Activated CD4-positive, alpha-beta memory T cell treated with anti-CD3 and anti-CD28 coated beads, Interleukin-2, amount 10 ng/mL, durations not matched to agents 7 days and 5 days (primary cell): ENCODE measurements at regions not wholly inside any gene's neighbourhood (a gene's known extent, or its start where the extent isn't known, plus 50 kb on each side); places are given as distances from the start of the nearest gene placed in this dataset.
"Not testable (repeated sequence)": the region's sequence is repeated elsewhere in the genome, so short reads cannot be mapped to it uniquely, and the experiment has no call there.

ENCODE experiments used
- CTCF ChIA-PET: fragments of 350-600 bp; sonication (Branson Sonifier 250); formaldehyde crosslinking; loops from one replicate; lab custom pipeline; 2021; ENCODE audit warnings: antibody characterized with exemption, inconsistent platforms; lab: Charles Lee
- POLR2A ChIA-PET: fragments of 350-600 bp; sonication (Branson Sonifier 250); formaldehyde crosslinking; loops from one replicate; lab custom pipeline; 2021; ENCODE audit warnings: antibody characterized with exemption; lab: Charles Lee
- DNase-seq: peaks from one replicate; pipeline ENCODE4 v3.0.0-alpha.2; 2020
- H3K27ac Mint-ChIP-seq: one replicate; pipeline ENCODE4 v1.8.0; 2021; ENCODE audit warnings: mild to moderate bottlenecking, mixed read lengths
- H3K27me3 Mint-ChIP-seq: one replicate; pipeline ENCODE4 v1.8.0; 2021; ENCODE audit warnings: mixed read lengths
- H3K36me3 Mint-ChIP-seq: one replicate; pipeline ENCODE4 v1.8.0; 2021; ENCODE audit warnings: low read depth, mixed read lengths
- H3K4me1 Mint-ChIP-seq: one replicate; pipeline ENCODE4 v1.8.0; 2021; ENCODE audit warnings: mixed read lengths
- H3K4me3 Mint-ChIP-seq: one replicate; pipeline ENCODE4 v1.8.0; 2021; ENCODE audit warnings: mild to moderate bottlenecking, mixed read lengths
- H3K9me3 Mint-ChIP-seq: one replicate; pipeline ENCODE4 v1.8.0; 2021; ENCODE audit warnings: mixed read lengths

DNA sequence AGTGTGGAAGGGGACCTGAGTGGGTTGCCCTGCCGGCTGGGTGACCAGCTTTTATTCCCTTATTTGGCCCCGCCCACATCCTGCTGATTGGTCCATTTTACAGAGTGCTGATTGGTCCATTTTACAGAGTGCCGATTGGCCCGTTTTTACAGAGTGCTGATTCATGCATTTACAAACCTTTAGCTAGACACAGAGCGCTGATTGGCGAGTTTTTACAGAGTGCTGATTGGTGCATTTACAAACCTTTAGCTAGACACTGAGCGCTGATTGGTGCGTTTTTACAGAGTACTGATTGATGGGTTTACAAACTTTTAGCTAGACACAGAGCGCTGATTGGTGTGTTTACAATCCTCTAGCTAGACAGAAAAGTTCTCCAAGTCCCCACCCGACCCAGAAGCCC, 245.0 kb downstream of the MAT2B start:
- H3K36me3 Mint-ChIP-seq, CTCF ChIA-PET, H3K27ac Mint-ChIP-seq, POLR2A ChIA-PET, H3K4me3 Mint-ChIP-seq, H3K27me3 Mint-ChIP-seq, H3K4me1 Mint-ChIP-seq, DNase-seq, H3K9me3 Mint-ChIP-seq: not testable (repeated sequence)

GRCh38 chr5:163755505-163755904, 250.1 kb downstream of the MAT2B start:
- H3K27ac Mint-ChIP-seq = no peak overlapping the region
- POLR2A ChIA-PET = no interaction called here
- CTCF ChIA-PET = no interaction called here
- no peaks in the 10 kb centered on the region for H3K36me3 Mint-ChIP-seq
- no peaks in the 10 kb centered on the region for H3K27me3 Mint-ChIP-seq
- H3K9me3 Mint-ChIP-seq = no peaks in the 10 kb centered on the region
- H3K4me1 Mint-ChIP-seq = no peaks in the 10 kb centered on the region
- DNase-seq = no peak
- H3K4me3 Mint-ChIP-seq = no peak overlapping the region

DNA sequence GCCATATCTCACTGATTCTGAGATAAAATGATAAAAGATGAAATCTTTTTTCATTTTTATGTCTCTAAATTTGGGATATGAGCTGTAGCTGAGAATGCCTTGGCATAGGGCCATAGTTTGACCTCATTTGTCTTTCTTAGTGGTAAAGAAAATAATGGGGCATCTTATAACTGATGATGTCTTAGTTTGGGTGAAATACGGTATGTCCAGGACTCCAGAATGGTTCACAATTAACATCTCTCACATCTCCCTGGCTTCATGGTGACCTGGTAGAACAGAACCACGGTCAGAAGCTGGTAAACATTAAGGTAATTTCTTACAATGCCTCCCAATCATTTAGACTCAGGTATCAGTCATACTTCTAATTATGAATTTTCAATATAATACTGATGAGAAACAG, 250.8 kb downstream of the MAT2B start:
- H3K27ac Mint-ChIP-seq = no peak overlapping the region
- no peaks in the 10 kb centered on the region for H3K27me3 Mint-ChIP-seq
- H3K4me3 Mint-ChIP-seq = no peak overlapping the region
- H3K36me3 Mint-ChIP-seq = no peaks in the 10 kb centered on the region
- H3K4me1 Mint-ChIP-seq = no peaks in the 10 kb centered on the region
- no peak for DNase-seq
- CTCF ChIA-PET = no interaction called here
- POLR2A ChIA-PET = interaction anchor here (0.6 kb wide), 1 partner anchor 18 kb away, joined by 3 read pairs; no protein-coding TSS in a partner anchor
- no peaks in the 10 kb centered on the region for H3K9me3 Mint-ChIP-seq

DNA sequence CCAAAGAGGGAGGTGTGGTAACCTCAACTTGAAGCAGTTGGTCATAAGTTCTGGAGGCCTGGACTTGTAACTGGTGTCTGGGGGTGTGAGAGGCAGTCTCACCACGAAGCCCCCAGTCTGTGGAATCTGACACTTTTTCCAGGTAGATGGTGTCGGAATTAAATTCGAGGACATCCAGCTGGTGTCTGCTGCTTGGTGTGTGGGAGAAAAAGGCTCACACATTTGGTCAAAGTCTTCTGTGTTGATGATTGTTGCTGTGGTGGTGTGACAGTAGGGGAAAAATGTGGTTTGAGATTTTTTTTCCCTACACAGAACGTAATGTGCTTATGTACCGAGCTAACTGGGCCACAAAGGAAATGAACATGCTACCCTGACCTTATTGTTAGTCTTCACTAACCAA, 251.9 kb downstream of the MAT2B start:
- Mint-ChIP-seq H3K9me3 (no peaks in the 10 kb centered on the region), H3K27me3 (no peaks in the 10 kb centered on the region), H3K36me3 (no peaks in the 10 kb centered on the region), H3K4me3 (no peak overlapping the region), H3K27ac (no peak overlapping the region), H3K4me1 (no peaks in the 10 kb centered on the region)
- no peak for DNase-seq
- ChIA-PET CTCF (no interaction called here), POLR2A (no interaction called here)

DNA sequence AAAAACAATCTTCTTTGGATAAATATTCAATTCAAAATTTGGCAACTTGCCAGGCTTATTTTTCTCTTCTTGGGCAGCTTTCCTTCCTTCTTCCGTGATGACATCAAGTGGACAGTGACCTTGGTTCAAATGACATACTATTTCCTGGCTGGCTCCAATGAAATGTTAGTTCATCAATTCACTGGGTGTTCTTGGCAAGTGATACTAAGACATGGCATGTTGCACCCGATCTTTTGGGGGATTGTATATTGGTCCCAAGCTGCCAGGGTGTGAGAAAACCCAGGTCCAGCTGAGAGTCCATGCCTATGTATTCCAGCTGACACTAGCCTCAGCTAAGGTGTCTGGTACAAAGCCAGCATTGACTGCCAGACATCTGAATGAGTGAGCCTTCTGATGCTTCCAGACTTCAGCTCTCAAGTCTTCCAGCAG, 252.9 kb downstream of the MAT2B start:
- POLR2A ChIA-PET = no interaction called here
- H3K4me3 Mint-ChIP-seq = no peak overlapping the region
- CTCF ChIA-PET = interaction anchor here (0.7 kb wide), 1 partner anchor 943 kb away, joined by 3 read pairs; no protein-coding TSS in a partner anchor

DNA sequence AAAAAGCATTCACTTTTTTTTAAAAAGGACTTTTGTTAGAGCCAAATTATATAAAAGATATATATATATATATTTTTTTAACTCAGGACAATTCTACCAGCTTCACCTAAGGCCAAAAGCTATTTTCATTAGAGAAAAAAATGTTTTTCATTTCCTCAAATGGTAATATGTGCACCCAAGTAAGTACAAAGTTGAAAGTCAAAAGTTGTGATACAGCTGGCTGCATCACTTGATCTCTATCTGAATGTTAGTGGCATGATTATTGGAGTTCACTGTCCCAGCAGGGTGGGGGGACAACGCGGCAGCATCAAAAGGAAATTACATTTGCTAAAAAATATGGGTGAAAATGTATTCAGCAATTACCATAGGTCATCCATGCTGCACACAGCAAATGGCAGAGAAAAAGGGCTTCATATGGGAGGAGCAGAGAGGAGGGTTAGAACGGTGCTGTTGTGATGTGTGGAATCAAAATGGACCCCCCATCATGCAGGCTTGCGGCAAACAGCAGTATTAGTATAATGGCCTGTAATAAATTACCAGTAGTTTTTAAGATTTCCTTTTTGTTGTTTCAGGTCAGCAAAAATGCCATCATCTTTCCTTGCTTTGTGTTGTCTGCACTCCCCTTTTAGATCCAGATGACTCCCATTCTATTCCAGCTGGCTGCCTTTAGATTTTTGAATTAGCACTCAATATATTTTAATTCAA, 253.7 kb downstream of the MAT2B start:
- no peaks in the 10 kb centered on the region for H3K27me3 Mint-ChIP-seq
- no peak for DNase-seq
- no peaks in the 10 kb centered on the region for H3K36me3 Mint-ChIP-seq
- H3K4me3 Mint-ChIP-seq = no peak overlapping the region
- ChIA-PET CTCF (no interaction called here), POLR2A (no interaction called here)
- no peaks in the 10 kb centered on the region for H3K9me3 Mint-ChIP-seq
- H3K27ac Mint-ChIP-seq = no peak overlapping the region
- no peaks in the 10 kb centered on the region for H3K4me1 Mint-ChIP-seq

More for the DNA sequence above, 252.9 kb downstream of the MAT2B start:
- H3K27ac Mint-ChIP-seq = no peak overlapping the region
- H3K4me1 Mint-ChIP-seq = no peaks in the 10 kb centered on the region
- H3K36me3 Mint-ChIP-seq = no peaks in the 10 kb centered on the region
- H3K27me3 Mint-ChIP-seq = no peaks in the 10 kb centered on the region
- no peaks in the 10 kb centered on the region for H3K9me3 Mint-ChIP-seq
- DNase-seq = no peak

DNA sequence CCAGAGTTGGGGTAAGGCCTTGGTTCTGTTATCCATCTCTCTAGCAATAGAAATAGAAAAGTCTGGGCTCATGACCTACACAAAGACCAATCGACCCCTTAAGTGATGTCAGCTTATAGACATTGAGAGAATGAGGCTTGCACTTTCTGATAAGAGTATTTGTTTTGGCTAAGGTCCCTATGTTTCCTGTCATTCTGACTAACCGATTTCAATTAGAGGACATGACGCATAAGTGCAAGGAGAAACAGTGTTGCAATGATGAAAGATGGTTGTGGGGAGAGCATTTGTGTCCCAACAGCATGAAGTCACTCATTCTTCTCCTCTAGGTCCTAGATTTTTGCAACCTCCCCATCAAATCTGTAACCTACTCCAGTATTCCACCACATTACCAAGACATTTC, 255.1 kb downstream of the MAT2B start:
- Mint-ChIP-seq H3K36me3 (no peaks in the 10 kb centered on the region), H3K9me3 (no peaks in the 10 kb centered on the region), H3K4me1 (no peaks in the 10 kb centered on the region), H3K27me3 (no peaks in the 10 kb centered on the region), H3K4me3 (no peak overlapping the region), H3K27ac (no peak overlapping the region)
- ChIA-PET POLR2A (no interaction called here), CTCF (no interaction called here)
- DNase-seq = no peak

DNA sequence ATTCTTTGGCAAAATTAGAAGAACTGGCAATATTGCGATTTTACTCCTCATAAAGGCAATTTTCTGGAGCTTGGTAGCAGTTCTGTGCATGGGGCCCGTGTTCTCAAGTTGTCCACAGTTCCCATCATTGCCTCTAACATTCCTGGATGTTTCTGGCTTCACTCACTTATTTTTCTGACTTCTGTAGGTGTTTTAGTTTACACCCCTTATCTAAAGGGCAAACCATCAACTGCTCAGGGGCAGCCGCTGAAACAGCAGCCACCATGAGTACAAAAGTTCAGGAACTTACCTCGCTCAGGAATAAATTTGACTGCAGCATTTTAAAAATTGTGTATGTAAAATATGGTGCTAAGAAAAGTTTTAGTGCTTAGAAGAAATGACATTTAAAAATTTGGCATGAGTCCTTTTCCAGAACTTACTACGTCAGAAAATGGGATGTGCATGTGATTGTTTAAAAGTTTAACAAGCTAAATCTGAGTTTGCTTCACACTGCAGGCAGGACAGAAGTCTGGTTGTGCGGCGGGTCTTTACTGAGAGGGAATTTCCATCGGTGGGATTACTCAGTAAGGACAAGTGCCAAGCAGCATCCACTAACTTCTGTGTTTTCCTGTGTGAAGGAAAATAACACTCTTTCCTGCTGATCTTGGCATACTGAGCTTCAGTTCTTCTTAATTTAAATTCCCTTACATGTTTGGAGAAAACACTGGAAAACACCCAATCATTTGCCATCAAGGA, 261.7 kb downstream of the MAT2B start:
- POLR2A ChIA-PET = no interaction called here
- Mint-ChIP-seq H3K9me3 (no peaks in the 10 kb centered on the region), H3K27me3 (no peaks in the 10 kb centered on the region), H3K27ac (no peak overlapping the region), H3K4me3 (no peak overlapping the region), H3K4me1 (no peaks in the 10 kb centered on the region), H3K36me3 (no peaks in the 10 kb centered on the region)
- DNase-seq = no peak
- CTCF ChIA-PET = no interaction called here

DNA sequence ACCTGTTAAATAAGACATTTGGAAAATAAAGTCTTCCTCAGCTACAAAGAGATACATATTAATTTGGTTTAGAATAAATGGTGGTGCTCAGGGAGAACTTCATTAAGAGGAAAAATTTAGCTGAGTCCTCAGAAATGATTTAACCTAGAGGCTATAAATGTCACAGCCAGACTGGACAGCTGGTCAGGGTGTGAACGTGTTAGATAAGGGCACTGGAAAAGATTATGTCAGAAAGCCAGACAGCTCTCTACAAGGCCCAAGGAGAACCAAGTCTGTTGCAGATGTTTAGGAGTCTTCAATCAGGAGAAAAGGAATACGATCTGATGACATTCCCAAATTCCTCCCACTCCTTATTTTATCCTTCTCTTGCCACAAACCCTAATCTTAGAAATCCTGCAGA, 265.2 kb downstream of the MAT2B start:
- H3K9me3 Mint-ChIP-seq = no peaks in the 10 kb centered on the region
- no peak overlapping the region for H3K27ac Mint-ChIP-seq
- no peaks in the 10 kb centered on the region for H3K4me1 Mint-ChIP-seq
- no peak overlapping the region for H3K4me3 Mint-ChIP-seq
- ChIA-PET POLR2A (no interaction called here), CTCF (no interaction called here)
- no peaks in the 10 kb centered on the region for H3K27me3 Mint-ChIP-seq
- no peaks in the 10 kb centered on the region for H3K36me3 Mint-ChIP-seq
- DNase-seq = no peak

- Mint-ChIP-seq H3K36me3 (no peaks in the 10 kb centered on the region), H3K27ac (no peak overlapping the region), H3K4me1 (no peaks in the 10 kb centered on the region), H3K9me3 (no peaks in the 10 kb centered on the region), H3K27me3 (no peaks in the 10 kb centered on the region), H3K4me3 (no peak overlapping the region)
- no peak for DNase-seq
- CTCF ChIA-PET = no interaction called here
- POLR2A ChIA-PET = no interaction called here
These were observed 266.8 kb downstream of the MAT2B start for GRCh38 chr5:163772241-163772640.

- no peaks in the 10 kb centered on the region for H3K4me1 Mint-ChIP-seq
- CTCF ChIA-PET = no interaction called here
- POLR2A ChIA-PET = no interaction called here
- no peak overlapping the region for H3K27ac Mint-ChIP-seq
- no peak for DNase-seq
- H3K27me3 Mint-ChIP-seq = no peaks in the 10 kb centered on the region
- H3K36me3 Mint-ChIP-seq = no peaks in the 10 kb centered on the region
- H3K4me3 Mint-ChIP-seq = no peak overlapping the region
- no peaks in the 10 kb centered on the region for H3K9me3 Mint-ChIP-seq
These were observed 267.2 kb downstream of the MAT2B start for GRCh38 chr5:163772644-163773043.

DNA sequence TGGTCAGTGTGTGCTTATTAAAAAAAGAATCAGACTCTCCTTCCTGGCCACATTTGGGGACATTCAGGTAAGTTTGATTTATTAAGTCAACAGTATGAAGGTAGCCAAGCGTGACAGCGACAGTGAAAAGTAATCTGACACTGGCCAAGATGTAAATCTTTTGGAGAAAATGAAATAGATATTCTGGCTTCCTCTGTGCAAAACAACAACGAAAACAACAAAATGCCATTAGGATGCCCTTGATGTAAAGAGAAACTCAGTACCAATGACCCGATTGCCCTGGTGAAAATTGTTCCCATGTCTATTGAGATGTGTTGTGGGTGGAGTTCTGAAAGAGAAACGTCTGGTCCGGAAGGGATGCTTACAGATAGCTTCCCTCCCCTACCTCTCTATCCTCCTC, 267.8 kb downstream of the MAT2B start:
- ChIA-PET CTCF (no interaction called here), POLR2A (no interaction called here)
- Mint-ChIP-seq H3K36me3 (no peaks in the 10 kb centered on the region), H3K4me1 (no peaks in the 10 kb centered on the region), H3K27ac (no peak overlapping the region), H3K4me3 (no peak overlapping the region), H3K27me3 (no peaks in the 10 kb centered on the region), H3K9me3 (no peaks in the 10 kb centered on the region)
- DNase-seq = no peak

DNA sequence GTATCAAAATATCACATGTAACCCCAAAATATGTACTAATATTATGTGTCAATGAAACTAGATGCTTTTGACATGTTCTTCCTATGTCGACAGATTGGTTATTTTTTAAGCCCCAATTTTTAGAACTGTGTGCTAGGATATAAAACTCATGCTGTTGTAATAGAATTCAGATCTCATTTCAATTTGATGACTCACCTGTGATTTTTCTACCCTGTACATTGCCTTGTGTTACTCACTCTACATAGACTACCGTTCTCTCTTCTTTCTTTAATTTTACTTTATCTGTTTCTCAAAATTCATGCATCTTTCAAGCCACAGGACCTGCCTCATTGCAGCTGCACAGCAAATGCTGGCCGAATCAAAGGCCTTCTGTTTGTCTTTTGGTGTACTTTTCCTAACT, 284.5 kb downstream of the MAT2B start:
- DNase-seq = no peak
- Mint-ChIP-seq H3K27me3 (no peaks in the 10 kb centered on the region), H3K4me3 (no peak overlapping the region), H3K27ac (no peak overlapping the region), H3K9me3 (no peaks in the 10 kb centered on the region), H3K4me1 (no peaks in the 10 kb centered on the region), H3K36me3 (no peaks in the 10 kb centered on the region)
- ChIA-PET CTCF (no interaction called here), POLR2A (no interaction called here)

DNA sequence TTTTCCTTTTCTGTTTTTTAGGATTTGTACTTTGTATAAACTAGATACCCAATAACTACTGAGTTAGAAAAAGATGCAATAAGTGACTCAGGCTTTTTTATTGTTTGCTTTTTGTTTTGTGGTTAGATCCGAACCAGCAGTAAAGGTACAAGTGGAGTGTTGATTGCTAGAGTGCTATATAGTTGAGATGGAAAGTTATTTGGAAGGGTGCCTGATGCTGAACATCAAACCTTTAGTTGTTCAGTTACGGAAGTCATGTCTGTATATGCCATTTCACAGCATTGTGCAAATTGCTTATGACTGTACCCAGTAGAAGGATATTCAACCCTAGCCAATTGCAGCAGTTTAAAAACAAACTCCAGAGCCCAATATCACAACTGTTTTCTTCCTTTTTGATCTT, 285.1 kb downstream of the MAT2B start:
- no peak overlapping the region for H3K27ac Mint-ChIP-seq
- H3K4me3 Mint-ChIP-seq = no peak overlapping the region
- CTCF ChIA-PET = no interaction called here
- H3K36me3 Mint-ChIP-seq = no peaks in the 10 kb centered on the region
- POLR2A ChIA-PET = no interaction called here
- no peaks in the 10 kb centered on the region for H3K9me3 Mint-ChIP-seq
- no peak for DNase-seq
- H3K4me1 Mint-ChIP-seq = no peaks in the 10 kb centered on the region
- H3K27me3 Mint-ChIP-seq = no peaks in the 10 kb centered on the region
